Stimulated activated CD8-positive, alpha-beta memory T cell treated with anti-CD3 and anti-CD28 coated beads, Interleukin-4, amount 100 ng/mL, for 1 hour (primary cell): ENCODE measurements at regions not wholly inside any gene's neighbourhood (a gene's known extent, or its start where the extent isn't known, plus 50 kb on each side); places are given as distances from the start of the nearest gene placed in this dataset.

Experiments
- DNase-seq, 2 donors: peaks; one replicate each; pipeline ENCODE4 v3.0.0-alpha.2; 2020; ENCODE audit warnings: low read depth in 2 of 2, low spot score in 1 of 2

GRCh38 chr4:180817529-180817928 lies 1425.7 kb upstream of the TENM3 start:
- DNase-seq = no peak

DNA sequence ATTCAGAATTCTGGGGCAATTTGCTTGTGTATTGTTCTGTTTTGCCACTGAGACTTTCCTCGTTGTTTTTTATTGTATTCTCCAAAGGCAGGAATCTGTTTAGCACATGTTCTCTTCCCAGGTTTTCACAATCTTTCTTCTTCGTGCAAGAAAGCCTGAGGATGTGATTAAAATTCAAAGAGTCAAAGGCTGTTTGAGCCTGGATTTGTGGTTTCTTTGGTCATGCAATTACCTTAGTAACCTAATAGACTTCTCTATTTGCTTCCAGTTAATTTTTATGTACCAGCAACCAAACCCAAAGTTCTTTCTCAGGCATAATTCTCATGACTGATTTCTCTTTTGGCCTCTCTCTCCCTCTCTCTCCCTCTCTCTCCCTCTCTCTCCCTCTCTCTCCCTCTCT lies 1420.1 kb upstream of the TENM3 start:
- no peak for DNase-seq

- no peak for DNase-seq
Observed at GRCh38 chr4:180827232-180828009, 1415.8 kb upstream of the TENM3 start.

DNA sequence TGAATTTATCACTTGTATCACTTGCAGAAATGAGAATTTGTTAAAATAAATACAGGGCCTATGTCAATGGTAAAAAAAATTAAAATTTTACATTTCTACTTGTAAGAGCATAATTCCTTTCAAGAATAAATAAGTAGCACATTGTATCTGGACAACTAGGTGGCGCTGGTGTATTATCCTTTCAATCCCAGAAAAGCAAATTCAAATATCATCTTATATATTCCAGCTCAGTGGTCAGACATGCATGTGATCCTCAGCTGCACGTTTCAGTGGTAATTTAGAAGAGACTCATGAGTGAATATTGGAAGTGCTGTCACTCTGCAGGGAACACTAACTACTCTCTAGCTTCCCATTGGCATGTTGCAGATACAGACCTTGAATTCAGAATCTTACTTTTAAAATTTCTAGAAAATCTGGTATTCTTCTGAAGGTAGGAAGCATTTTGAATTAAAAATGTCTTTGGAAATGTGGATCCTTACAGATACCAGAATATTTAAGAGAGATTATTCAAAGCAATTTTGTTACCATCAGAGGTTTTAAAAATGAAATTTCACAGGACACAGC lies 1414.7 kb upstream of the TENM3 start:
- DNase-seq = no peak

- DNase-seq = no peak
Observed at GRCh38 chr4:180832073-180832472, 1411.1 kb upstream of the TENM3 start.

GRCh38 chr4:180840142-180840541 lies 1403.1 kb upstream of the TENM3 start:
- DNase-seq = no peak

- DNase-seq = no peak
Observed at GRCh38 chr4:180850318-180850940, 1392.8 kb upstream of the TENM3 start.

GRCh38 chr4:180852738-180853137 lies 1390.5 kb upstream of the TENM3 start:
- no peak for DNase-seq

- no peak for DNase-seq
Observed at GRCh38 chr4:180855184-180855583, 1388.0 kb upstream of the TENM3 start.

DNA sequence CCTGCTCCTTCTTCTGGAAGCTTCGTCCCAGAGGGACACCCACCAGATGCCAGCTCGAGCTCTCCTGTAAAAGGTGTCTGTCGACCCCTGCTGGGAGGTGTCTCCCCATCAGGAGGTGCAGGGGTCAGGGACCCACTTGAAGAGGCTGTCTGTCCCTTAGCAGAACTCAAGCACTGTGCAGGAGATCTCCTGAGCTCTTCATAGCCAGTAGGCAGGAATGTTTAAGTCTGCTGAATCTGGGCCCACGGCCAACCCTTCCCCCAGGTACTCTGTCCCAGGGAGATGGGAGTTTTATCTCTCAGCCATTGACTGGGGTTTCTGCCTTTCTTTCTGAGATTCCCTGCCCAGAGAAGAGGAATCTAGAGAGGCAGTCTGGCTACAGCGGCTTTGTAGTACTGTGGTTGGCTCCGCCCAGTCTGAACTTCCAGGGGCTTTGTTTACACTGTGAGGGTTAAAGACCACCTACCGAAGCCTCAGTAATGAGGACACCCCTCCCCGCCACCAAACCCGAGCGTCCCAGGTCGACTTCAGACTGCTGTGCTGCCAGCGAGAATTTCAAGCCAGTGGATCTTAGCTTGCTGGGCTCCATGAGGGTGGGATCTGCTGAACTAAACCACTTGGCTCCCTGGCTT lies 1383.0 kb upstream of the TENM3 start:
- DNase-seq = no peak

DNA sequence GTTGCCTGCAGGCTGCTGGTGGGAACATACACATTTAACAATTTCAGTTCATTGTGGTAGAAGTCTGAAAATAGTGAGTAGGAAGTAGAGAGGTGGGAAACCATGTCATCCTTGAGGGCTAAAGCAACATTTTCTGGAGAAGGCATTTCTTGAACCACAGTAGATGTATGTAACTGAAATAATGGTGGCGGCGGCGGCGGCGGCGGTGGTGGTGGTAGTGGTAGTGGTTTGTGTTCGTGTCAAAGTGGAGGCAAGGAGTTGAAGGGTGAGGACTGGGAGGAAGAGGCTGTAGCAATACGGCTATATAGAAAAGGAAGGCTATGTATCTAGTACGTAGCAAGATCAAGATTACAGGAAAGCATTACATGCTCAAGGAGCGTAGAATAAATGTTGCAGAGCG lies 1381.6 kb upstream of the TENM3 start:
- DNase-seq = no peak

GRCh38 chr4:180866933-180867643 lies 1376.1 kb upstream of the TENM3 start:
- DNase-seq = no peak

DNA sequence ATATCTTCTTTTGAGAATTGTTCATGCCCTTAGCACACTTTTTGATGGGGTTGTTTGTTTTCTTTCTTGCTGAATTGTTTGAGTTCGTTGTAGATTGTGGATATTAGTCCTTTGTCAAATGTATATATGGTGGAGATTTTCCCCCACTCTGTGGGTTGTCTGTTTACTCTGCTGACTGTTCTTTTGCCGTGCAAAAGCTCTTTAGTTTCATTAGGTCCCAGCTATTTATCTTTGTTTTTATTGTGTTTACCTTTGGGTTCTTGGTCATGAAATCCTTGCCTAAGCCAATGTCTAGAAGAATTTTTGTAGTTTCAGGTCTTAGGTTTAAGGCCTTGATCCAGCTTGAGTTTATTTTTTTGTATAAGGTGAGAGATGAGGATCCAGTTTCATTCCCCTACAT lies 1372.6 kb upstream of the TENM3 start:
- DNase-seq = no peak

GRCh38 chr4:180898305-180898704 lies 1344.9 kb upstream of the TENM3 start:
- DNase-seq = no peak

- no peak for DNase-seq
Observed at GRCh38 chr4:180900781-180901180, 1342.4 kb upstream of the TENM3 start.

DNA sequence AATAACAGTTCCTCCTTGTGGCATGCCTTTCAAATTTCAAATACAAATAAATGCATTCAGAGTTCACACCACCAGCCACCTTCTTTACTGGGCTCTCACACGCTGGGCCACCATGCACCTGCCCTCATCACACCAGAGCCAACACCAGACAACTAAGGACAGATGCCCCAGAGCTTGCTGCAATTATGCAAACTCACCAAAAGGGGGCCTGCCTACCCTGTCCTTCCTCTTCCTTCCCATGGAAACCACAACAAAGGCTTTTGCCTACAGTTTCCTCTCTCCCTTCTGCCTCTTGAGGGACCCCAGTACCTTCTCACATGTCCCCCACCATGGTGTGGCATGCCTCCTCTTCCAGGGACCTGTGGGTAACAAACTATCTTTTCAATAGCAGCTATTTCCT lies 1333.9 kb upstream of the TENM3 start:
- no peak for DNase-seq

DNA sequence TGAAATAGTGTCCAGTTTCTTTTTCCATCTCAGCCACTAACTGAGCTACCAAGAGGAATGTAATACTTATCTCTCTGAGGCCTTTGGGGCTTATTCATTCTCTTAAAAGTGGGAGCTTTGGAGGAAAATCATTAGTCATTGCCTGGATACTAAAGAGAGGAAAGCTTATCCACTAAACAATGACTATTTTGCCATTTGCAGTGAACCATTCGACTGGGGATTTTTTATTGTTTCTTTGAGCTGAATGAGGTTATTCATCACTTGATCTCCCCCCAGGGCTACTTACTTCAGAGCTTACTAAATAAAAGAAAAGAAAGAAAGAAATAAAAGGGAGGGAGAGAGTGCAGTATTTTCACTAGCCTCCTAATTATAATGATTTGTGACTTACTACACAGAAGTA lies 1329.5 kb upstream of the TENM3 start:
- DNase-seq = no peak

- DNase-seq = no peak
Observed at GRCh38 chr4:180923486-180923885, 1319.7 kb upstream of the TENM3 start.

DNA sequence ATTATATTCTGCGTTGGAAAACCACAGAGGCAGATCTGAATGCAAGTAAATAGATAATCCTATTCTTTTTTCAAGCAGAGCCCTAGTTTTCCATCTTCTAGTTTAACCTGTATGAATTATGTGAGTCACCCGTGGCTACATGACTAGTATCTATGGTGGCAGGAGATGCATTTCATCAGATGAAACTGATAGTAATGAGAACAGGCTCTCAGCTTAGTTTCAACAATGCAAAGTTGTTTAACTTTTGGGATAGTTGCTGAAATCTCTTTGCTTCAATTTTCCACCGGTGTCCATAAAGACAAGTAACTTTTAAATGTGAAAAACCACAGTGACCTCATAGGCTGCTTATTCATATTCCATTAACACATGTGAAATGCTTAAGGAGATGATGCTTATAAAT lies 1317.4 kb upstream of the TENM3 start:
- no peak for DNase-seq

GRCh38 chr4:180926277-180926676 lies 1316.9 kb upstream of the TENM3 start:
- no peak for DNase-seq

DNA sequence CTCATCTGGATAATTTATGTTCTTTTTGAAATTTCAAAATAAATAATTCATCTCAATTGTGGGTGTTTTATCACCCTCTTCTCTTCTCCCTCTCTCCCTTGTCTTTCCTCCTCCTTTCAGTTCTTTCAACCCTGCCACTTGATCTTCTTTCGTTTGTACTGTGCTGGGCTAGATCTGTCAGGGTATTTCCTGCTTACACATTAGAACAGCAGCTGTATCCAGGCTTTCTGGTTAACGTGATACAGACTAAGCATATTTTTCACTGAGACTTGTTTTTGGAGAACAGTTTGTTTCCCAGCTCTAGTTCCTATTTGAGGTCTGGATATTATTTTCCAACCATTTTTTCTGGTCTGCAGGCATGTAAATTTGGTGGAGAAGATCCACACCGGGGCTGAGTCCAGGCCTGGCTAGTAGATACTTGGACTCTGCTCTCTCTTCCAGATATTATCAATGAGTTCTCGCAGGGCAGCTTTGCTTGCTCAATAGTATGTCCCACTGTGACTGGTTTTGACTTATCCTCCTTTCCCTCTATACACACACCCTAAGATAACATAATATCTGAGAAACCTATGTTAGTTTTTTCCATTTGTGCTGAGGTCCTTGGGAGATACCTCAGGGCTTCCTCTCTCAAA lies 1310.7 kb upstream of the TENM3 start:
- no peak for DNase-seq
